HG02678 (cell line): ENCODE measurements at regions not wholly inside any gene's neighbourhood (a gene's known extent, or its start where the extent isn't known, plus 50 kb on each side); places are given as distances from the start of the nearest gene placed in this dataset.
"Not testable (repeated sequence)": the region's sequence is repeated elsewhere in the genome, so short reads cannot be mapped to it uniquely, and the experiment has no call there.

Source experiments
- ATAC-seq: cut with Tn5 transposase; IDR thresholded peaks from one replicate; pipeline ENCODE4 v1.9.1; 2021; ENCODE audit warnings: mild to moderate bottlenecking, moderate library complexity; ENCODE audit not compliant: unreplicated experiment

- ATAC-seq, result no peak
These were observed 212.3 kb upstream of the TBX18 start for GRCh38 chr6:84976526-84977362.

- no peak for ATAC-seq
These were observed 210.9 kb upstream of the TBX18 start for GRCh38 chr6:84975316-84975715.

GRCh38 chr6:84973606-84974005 is 209.2 kb upstream of the TBX18 start:
- ATAC-seq, result no peak

GRCh38 chr6:84967965-84968364 is 203.6 kb upstream of the TBX18 start:
- no peak for ATAC-seq

GRCh38 chr6:84967389-84967788 is 203.0 kb upstream of the TBX18 start:
- no peak for ATAC-seq

DNA sequence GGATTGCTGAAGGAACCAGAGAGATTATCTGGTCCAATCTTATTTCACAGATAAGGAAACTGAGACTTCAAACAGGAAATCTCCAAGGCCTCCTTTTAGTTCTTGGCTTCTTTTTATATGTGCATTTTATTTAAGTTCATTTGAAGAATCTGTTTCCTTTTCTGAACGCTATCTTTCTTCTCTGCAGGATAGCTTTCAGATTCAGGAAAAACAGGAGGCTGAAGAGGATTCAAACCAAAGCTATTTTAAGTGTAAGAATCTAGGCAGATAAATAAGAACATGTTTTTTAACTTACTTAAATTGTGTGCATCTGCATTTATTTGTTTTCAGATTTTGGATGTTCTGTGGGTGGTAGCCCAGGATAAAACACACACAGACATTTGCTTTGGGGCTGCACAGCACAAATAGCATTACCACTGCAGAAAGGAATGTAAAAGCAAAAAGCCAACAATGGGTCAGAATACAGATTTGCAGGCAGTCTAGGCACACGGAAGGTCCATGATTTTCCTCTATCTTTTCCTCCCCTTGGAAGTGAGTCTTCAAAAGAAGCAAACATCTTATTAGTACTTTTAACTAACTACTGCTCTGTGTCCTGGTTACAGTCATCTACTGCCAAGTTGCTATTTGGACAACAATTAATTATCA is 188.8 kb upstream of the TBX18 start:
- ATAC-seq, result no peak

- not testable (repeated sequence) for ATAC-seq
These were observed 180.5 kb upstream of the TBX18 start for GRCh38 chr6:84944926-84945325.

DNA sequence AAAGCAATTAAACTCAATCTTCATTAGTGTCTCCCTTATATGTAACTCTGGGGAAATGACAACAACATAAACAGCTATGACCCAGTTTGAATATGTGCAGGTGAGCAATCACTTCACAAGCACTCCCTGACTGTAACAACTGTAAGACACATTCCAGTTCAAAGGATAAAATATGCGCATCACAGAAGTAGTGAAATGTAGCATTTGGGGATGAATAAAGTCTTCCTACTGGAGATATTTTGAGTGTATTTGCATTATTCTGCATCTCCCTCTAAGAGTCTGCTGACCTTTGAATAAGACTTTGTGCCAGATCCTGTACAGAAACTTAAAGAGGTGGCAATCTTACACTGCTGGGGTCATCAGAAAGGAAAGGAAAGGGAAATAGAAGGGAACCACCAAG is 179.5 kb upstream of the TBX18 start:
- ATAC-seq, result no peak

- not testable (repeated sequence) for ATAC-seq
These were observed 177.2 kb upstream of the TBX18 start for GRCh38 chr6:84941609-84942008.

DNA sequence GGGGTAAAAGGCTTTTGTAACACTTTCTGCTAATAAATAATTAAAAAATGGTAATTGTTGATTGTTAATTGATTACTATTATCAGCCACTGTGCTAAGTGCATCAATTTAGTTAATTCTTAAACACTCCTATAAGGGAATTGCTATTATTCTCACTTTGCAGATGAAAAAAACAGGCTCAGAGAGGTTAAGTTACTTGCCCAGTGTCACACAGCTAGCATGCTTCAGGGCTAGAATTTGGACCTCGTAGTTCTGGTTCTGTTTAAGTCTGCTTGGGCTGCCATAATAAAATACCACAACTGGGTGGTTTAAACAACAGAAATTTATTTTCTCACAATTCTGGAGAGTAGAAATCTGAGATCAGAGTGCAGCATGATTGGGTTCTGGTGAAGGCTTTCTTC is 164.8 kb upstream of the TBX18 start:
- ATAC-seq, result no peak

- ATAC-seq, result no peak
These were observed 163.2 kb upstream of the TBX18 start for GRCh38 chr6:84927551-84927950.

GRCh38 chr6:84926189-84927155 is 162.1 kb upstream of the TBX18 start:
- no peak for ATAC-seq

GRCh38 chr6:84921891-84922290 is 157.5 kb upstream of the TBX18 start:
- ATAC-seq, result no peak

GRCh38 chr6:84920021-84920420 is 155.6 kb upstream of the TBX18 start:
- no peak for ATAC-seq

- no peak for ATAC-seq
These were observed 152.3 kb upstream of the TBX18 start for GRCh38 chr6:84916704-84917103.

DNA sequence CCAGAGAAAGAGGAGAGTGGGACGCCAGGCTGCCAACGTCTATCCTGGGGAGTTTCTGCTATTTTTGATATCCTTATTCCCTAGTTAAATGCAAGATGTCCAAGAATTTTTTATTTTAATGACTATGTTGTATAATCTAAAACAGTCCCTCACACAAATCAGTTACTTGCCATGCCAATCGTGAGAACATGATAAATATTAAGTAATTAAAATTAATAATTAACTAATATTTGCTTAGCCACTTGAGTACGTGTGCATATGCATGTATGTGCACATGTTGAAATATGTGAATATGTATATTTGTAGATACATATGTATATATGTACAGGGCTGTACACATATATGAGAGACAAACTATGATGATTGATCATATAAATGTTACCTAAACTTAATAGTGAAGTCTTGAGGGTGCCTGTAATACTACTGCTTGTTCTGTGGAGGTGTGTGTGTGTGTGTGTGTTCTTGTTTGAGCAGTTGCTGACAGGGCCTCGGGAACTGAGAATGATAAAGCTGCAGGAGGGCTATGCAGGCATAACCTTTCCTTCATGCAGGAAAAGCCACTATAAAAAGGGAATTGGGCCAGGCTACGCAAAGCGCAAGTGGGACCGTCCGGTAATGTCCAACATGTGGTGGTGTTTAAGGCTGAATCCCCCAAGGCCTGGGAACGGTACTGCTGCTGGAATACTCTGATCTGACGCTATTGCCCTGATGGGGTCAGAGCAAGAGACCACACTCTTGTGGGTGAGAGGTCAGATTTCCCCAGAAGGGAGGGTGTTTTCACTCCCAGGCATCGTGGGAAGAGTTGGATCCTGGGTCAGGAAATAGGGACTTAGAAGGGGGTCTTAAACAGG is 148.3 kb upstream of the TBX18 start:
- no peak for ATAC-seq

- no peak for ATAC-seq
These were observed 146.7 kb upstream of the TBX18 start for GRCh38 chr6:84910906-84911607.

DNA sequence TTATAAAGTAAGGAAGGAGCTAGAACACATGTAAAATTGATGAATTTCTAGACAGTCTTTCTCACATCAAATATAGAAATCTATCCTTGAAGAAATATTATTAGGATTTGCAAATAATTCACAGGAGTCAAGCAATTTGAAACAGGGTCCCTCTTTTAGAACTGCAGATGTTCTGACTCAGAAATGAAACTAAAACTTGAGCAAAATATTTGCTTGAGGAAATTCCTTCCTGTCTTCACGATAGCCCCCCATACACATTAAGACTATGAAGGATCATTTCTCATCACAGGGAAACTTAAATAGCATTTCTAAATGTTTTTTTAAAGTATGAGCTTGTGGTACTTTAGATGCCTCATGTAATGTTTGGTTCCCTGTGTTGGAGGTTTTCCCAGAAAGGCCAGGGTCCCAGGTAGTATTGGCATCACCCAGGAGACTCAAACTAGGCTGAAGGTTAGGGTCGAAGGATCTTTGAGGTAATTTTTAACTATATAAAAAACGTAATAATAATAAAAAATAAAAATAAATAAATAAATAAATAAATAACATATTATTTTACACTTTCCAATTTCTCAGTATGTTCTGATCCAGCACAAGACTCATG is 144.0 kb upstream of the TBX18 start:
- ATAC-seq, result no peak

DNA sequence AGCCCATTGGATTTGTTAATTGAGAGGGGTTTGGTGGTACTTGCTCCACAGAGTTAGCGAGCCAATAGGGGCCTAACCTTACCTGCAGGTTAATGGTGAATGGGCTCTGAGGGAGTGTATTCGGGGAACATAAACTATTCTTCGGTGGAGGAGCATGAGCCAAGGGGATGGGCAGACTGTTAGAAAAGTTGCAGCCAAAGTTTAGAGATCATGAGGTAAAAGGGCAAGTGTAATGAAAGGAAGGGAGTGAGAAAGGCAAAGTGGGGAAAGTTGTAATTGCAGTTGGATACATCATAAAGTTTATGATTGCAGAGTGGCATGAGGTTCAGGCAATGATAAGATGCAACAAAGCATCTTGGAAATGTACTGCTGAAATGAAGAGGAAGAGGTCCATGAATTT is 142.1 kb upstream of the TBX18 start:
- ATAC-seq, result no peak
